GM21723 (cell line): ENCODE measurements at regions not wholly inside any gene's neighbourhood (a gene's known extent, or its start where the extent isn't known, plus 50 kb on each side); places are given as distances from the start of the nearest gene placed in this dataset.
A peak's percentile ranks its signal among the peaks of the same experiment; 100 is the strongest.
"Not testable (repeated sequence)": the region's sequence is repeated elsewhere in the genome, so short reads cannot be mapped to it uniquely, and the experiment has no call there.

Source experiments
- ATAC-seq: cut with Tn5 transposase; IDR thresholded peaks from one replicate; pipeline ENCODE4 v1.9.1; 2021; ENCODE audit warnings: mild to moderate bottlenecking, moderate library complexity; ENCODE audit not compliant: unreplicated experiment

DNA sequence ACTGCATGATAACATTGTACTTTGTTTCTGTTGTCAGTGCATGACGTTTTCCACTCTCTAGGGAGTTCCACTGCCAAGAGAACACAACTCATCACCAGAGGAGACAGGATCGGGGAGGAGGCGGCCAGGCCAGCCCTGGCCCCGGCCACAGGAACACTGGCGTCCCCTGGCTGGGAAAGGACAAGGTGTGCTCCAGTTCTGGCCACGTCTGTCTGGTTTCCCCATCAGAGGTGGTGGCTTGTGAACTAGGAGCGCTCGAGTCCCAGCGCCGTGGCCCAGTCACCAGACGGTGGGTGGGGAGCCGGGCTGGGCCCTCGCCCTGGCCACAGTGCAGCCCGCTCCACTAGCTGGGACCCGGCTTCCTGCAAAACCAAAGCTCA is 211.9 kb upstream of the IRX4 start:
- ATAC-seq: no peak

DNA sequence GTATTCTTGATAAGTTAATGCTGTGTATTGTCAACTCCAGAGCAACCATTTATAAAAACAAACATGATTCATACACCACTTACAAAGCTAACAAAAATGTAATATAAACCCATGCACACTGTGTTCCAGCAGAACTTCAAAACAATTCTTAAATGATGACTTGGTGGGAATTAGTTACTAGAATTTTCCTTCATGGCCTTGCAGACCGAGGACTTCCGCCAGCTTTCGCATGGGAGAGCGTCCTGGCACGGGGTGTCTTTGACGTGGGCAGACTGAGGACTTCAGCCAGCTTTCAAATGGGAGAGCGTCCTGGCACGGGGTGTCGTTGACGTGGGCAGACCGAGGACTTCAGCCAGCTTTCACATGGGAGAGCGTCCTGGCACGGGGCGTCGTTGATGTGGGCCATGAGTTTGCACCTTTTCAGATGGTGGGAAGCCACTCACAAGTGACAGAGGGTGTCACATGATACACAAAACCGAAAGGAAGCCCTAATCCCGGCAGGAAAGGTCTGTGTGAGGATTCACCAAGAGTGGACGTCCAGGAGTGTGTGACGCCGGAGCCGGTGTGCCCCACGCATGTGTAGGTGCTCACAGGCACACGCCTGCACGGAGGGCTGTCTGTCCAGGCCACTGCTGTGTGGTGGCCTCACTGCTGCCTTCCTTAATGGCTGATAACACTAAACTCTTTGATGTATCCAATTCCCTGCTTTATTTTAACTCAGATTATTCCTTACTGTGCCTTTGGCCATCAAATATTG is 211.3 kb upstream of the IRX4 start:
- no peak for ATAC-seq

DNA sequence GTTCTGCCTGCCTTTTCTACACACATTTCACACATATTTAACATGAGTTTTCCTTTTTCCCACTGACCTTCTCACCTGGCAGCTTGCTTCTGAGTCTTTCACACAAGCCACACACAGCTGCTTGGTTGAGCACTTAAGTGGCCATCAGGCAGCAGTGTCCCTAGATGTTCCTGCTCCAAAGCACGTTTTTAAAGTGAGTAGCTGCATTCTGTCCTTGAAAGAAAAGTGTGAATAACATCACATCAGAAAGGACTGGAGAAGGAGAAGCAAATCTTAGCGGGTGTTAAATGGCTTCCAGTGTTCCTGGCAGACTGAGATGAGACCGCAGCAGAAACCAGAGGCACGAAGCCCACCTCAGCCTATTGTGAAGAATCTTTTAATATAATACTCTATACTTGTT is 209.2 kb upstream of the IRX4 start:
- ATAC-seq: no peak

DNA sequence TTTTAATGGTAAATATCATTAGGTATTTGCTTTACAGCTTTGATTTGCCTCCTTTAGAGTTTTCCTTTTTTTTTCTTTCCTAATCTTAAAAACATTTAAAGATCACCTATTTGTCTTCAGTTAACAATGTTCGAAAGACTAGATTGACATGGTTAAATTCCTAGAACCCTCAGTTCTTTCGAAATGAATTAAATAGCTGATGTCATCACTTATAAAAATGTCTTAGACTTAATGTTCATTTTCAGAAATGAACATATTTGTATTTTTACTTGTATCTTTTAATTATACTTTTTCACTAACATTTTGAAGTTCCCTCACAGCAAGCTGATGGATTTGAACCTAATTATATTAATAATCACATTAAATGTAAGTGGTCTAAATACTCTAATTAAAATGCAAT is 205.3 kb upstream of the IRX4 start:
- no peak for ATAC-seq

DNA sequence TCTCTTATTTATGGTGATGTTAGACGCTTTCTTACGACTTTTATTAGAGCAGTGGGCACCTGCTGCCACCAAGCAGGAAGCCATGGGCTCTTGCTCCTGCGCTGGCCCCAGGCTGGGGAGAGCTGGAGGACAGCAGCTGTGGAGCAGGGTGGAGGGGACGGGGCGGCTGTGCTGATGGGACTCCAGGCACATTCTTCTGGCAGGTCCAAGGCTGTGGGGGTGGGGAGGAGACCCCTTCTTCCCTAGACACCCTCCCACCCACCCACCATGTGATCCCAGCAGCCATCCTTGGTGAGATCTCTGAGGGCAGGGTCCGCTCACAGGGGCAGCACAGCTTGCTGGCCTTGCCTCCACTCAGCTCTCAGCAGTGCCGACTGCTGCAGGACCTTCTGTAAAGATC is 192.6 kb upstream of the IRX4 start:
- no peak for ATAC-seq

DNA sequence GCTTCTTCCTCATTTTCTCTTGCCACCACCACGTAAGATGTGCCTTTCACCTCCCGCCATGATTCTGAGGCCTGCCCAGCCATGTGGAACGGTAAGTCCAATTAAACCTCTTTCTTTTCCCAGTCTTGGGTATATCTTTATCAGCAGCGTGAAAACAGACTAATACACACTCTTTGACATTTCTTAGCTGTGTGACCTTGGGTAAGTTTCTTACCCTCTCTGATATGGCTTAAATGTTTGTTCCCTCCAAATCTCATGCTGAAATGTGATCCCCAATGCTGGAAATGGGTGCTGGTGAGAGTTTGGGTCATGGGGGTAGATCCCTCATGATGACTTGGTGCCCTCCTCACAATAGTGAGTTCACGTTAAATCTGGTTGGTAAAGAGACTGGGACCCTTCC is 188.8 kb upstream of the IRX4 start:
- no peak for ATAC-seq

DNA sequence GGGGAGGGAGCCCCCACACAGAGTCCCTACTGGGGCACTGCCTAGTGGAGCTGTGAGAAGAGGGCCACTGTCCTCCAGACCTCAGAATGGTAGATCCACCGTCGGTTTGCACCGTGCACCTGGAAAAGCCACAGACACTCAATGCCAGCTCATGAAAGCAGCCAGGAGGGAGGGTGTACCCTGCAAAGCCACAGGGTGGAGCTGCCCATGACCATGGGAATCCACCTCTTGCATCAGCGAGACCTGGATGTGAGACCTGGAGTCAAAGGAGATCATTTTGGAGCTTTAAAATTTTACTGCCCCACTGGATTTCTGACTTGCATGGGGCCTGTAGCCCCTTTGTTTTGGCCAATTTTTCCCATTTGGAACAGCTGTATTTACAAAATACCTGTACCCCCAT is 188.1 kb upstream of the IRX4 start:
- not testable (repeated sequence) for ATAC-seq

DNA sequence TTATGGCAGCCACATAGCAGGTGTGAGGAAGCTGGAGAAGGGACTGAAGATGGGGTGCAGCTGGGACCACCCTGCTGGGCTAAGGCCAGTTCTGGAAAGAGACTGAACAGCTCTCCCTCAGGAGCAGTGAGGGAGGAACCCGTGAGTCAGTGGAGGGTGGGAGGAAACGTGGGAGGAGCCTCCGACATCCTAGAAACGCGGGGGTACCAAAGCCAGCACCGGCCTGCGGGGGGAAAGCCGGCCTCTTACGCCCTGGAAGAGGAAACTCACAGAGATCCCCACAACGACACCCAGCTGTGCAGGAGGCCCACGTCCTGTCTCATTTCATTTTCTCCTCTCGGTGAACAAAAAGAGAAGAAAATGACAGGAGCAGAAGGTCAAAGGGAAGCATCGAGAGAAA is 185.8 kb upstream of the IRX4 start:
- no peak for ATAC-seq

DNA sequence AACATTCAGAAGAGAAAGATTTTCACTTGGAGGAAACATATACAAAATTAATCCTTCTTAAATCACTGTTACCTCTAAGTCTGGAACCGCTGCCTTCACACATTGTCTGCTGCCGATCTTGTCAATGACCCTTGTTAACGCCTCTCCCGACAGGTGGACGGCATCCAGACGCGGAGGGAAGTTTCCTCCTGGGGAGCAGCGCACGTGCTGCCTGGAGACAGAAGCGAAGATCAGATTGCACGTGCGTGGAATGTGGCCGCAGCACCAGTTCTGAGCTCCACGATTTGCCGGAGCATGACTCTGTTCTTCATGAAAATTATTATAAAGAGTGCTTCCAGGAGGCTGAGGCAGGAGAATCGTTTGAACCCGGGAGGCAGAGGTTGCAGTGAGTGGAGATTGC is 183.6 kb upstream of the IRX4 start:
- no peak for ATAC-seq

DNA sequence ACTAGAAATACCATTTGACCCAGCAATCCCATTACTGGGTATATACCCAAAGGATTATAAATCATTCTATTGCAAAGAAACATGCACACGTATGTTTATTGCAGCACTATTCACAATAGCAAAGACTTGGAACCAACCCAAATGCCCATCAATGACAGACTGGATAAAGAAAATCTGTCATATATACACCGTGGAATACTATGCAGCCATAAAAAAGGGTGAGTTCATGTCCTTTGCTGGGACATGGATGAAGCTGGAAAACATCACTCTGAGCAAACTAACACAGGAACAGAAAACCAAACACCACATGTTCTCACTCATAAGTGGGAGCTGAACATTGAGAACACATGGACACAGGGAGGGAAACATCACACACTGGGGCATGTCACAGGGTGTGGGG is 180.7 kb upstream of the IRX4 start:
- ATAC-seq: not testable (repeated sequence)

DNA sequence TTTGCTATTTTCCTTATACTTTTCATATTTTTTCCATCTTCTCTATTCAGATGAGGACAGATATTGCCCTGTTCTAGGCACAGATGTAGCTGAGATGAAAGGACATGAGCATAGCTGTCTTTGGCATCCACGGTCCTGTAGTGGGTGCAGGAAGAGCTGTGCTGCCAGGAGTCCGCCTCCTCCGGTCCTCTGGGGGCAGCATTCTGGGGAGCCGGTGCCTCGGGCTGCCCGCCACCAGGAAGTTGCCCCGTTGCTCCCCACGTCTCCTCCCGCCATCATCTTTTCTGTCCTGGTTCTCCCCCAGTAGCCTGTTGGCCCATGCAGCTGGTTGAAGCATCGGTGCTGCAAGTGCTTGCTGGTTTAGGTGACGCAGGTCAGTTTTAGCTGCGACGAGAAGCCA is 170.0 kb upstream of the IRX4 start:
- no peak for ATAC-seq

DNA sequence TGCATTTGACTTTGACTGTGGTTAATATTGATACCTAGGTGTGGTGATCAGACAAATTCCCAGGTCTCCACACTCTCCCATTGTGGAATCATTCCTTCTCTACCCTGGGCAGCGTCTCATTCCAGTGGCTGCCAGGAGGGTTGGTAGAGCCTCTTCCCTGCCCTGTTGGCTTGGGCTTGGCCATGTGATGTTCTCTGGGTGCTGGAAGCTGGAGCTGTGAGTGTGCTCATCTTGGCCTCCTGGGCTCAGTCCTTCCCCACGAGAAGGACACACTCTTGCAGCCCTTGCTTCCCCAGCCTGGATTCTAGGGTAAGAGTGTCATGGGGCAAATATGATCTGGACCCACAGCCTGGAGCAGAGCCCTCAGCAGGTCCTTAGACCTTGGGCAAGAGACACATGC is 167.2 kb upstream of the IRX4 start:
- no peak for ATAC-seq

DNA sequence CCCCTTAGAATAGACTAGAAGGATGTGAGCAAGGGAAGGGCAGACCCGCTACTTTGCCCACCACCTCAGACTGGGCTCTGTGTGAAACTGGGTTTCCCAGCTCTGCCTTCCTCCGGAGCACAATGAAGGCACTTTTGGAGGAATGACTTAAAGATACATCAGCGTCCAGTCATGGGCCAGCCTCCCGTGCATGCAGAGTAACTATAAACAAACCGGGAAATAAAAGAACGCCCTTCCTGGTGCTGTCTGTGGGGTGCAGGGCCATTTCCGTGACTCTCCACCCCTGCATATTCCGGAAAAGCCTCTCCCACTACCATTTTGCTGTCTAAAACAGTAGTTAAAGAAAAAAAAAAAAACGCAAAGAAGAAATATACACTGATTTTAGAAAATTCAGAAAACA is 165.9 kb upstream of the IRX4 start:
- ATAC-seq: no peak

DNA sequence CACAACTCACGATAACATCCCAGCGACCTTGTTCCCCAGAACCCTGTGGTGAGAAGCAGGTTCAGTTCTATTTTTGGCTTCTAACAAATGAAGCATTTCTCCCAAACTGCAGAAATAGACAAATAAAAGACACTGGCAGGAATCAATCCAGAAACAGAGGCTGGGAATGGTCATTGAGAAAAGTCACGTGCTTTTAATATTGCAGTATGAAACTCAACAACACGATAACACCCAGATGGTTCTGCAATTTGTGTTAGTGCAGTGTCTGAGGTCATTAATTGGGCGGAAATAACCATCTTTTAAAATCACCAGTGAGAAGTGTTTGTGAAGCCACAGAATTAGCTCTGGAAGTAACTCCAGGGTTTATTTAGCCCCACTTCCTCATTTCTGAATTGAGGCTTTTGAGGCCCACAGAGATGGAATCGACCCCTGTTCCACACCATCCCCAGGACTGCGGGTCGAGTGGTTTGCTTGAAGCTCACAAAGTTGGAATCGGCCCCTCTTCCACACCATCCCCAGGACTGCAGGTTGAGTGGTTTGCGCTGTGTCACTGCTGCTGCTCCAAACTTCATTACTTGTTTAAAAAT is 164.7 kb upstream of the IRX4 start:
- no peak for ATAC-seq

DNA sequence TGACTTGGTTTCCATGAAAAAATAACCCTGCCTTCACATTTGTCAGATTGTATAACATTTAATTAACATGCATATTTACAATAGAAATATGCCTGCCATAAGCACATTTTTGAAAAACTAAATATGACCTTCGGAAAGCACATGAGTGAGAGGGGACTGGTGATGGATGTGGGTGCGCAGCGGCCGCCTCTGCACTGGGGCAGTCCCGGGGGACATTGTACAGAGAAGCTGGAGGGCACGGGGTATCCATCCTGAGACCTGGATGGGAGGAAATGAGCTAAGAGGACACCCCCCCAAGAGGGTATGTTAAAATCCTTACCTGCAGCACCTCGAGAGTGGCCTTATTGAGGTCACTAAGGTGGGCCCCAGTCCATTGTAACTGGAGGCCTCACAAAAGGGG is 161.3 kb upstream of the IRX4 start:
- ATAC-seq: no peak

DNA sequence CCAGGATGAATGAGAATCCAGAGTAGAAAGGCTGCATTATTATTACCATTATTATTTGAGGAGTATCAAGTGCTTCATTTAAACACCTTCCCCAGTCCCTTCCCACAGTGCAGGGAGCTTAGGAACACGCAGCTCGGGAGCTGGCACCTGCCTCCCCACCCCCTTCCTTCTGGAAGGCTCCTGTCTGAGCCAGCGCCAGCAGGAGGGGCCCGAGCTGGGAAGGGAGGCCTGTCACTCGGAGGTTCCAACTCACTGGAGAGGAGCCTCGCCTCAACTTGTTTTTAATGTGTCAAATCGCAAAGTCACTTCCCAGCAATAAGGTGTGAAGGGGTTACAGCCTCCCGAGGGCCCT is 156.4 kb upstream of the IRX4 start:
- ATAC-seq: no peak

DNA sequence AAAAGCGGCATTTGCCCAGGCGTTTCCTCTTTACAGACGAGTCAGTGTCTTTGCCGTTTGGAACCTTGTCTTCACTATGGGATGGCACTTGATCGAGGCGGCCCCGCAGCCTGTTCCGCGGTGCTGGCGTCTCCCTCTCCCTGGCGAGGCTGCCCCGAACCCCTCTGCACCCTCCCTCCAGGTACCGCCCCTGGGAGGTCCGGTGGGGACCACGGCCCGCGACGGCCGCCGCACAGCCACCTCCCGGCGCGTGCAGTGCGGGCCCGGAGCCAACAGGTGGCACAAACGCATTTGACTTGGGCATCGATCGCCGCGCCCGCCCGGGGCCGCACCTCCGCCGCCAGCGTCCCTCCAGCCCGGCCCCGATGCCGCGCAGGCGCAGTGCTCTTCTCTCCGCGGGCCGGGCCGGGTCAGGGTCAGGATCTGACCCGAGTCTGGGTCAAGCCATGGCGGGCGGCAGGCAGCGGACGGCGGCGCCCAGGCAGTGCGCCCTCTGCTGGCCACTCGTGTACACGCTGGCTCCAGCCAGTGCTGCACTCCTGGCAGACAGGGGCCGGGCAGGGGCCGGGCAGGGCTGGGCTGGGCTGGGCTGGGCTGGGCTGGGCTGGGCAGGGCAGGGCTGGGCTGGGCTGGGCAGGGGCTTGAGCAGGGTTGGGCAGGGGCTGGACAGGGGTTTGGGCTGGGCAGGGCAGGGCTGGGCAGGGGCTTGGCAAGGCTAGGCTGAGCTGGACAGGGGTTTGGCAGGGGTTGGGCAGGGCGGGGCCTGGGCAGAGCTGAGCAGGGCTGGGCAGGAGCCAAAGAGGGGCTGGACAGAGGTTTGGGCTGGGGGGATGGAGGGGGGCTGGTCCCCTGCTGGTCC is 155.8 kb upstream of the IRX4 start:
- peak; percentile 97 for ATAC-seq

DNA sequence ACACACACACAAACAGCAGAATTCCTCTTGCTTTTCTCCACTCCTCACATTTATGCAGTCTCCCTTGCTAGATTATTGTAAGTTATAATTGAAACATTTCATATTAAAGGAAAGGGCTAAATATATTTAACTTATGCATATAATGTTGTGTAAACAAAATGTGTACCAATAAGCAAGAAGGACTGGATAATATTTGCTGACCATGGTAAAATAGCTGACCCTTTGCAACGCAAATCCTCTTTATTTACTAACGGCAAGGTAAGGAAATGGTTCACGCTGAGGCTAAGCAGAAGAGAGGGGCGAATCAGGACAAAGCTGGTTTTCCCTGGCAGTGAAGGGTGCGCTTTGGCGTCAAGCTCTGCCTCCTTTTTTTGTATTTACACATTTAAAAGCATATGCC is 154.2 kb upstream of the IRX4 start:
- ATAC-seq: no peak

DNA sequence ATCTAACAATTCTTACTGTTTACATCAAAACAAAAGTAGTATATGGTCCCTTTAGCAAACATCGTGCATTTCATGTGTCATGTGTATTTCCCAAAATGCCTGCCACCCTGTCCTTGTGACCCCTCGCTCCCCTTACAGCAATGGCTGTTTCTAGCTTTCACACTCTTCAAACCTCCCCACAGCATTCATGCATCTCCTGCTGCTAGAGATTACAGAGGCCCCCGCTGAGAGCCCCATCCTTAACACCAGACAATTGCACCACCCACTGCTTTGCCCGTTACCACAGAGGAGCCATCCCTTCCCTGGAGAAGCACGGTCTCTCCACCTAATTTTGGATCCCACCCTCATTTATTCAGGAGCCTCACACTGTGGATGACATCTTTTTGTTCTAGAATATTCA is 149.7 kb upstream of the IRX4 start:
- ATAC-seq: no peak

DNA sequence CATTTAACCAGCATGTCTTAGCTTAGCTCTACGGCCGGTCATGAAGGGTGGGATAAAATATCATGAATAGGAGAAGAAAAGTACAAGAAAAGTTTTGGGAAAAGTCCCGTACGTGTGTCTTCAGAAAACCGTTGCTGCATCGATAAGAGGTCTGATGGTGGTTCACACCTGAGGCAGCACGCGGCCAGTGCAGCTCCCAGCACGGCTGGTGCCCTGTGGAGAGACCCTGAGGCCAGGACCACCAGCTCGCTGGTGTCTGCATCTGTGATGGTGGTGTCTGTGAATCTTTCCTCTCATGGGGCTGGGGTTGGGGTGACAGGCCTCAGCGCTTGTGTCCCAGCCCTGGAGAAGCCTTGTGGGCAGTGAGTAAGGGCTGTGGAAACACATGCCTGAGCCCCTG is 148.9 kb upstream of the IRX4 start:
- no peak for ATAC-seq

DNA sequence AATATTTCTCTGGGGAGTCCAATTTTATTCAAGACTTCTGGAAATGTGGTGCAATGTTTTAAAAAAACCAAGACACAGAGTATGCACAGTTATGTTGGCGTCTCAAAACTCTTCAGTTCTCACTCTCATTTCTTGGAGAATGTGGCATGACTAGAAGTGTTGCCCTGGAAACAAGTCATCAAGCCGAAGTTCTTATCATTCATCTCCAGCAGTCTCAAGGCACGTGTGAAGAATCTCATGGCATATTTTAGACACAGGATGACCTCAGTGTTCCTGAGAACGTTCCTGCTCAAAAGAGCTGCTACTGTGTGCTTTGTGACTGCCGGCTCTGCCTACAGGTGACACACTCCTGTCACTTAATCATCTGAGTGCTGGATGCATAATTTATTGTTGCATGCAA is 147.4 kb upstream of the IRX4 start:
- no peak for ATAC-seq

DNA sequence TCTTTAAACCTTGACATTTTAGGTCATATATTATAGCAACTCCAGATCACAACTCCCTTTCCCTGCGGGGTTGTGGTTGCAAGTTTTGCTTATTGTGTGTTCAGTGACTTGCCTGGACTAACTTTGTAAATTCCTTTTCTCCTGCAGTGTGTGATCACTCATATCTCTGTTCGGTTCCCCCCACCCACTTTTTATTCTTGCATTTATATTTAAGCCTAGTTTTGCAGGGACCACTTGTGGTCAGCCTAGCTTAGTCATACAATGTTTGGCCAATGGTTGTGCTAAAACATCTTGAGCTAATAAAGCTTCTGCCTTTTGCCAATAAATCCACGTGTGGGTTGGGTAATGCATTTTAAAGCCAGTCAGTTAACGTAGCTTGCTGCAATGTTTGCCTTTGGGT is 146.5 kb upstream of the IRX4 start:
- no peak for ATAC-seq
